ENCODE measurements at regions not wholly inside any gene's neighbourhood (a gene's known extent, or its start where the extent isn't known, plus 50 kb on each side); places are given as distances from the start of the nearest gene placed in this dataset.
A peak's percentile ranks its signal among the peaks of the same experiment; 100 is the strongest.

GRCh38 chr15:47603026-47603425 is 114.3 kb upstream of the SEMA6D start:
- H2BK120ac ChIP-seq (ENCODE audit: low read depth, low read length): no peak overlapping the region
- no peaks in the 10 kb centered on the region; the same call in 1 of the 2 replicates for H3K27me3 ChIP-seq (ENCODE audit: control insufficient read depth, insufficient read depth, low read length)
- POLR2A ChIA-PET (ENCODE audit: unreplicated experiment): no interaction called here
- H3K36me3 ChIP-seq (ENCODE audit: control insufficient read depth, insufficient read depth, low read length): no peaks in the 10 kb centered on the region
- no peak overlapping the region for H3K56ac ChIP-seq (ENCODE audit: extremely low read depth, insufficient read depth, low read length)
- H2BK5ac ChIP-seq (ENCODE audit: low read depth, low read length, poor library complexity, severe bottlenecking): no peak overlapping the region
- no peaks in the 10 kb centered on the region for H3K9me3 ChIP-seq (ENCODE audit: control insufficient read depth, insufficient read depth, low read length)
- WGBS, 2 experiments (ENCODE audit: extremely low coverage in 2 of 2, insufficient read length in 1 of 2): no CpG with 5 or more reads among the region's 2 CpGs
- peak; percentile 55 for DNase-seq
- H2AFZ ChIP-seq (replicated peaks; ENCODE audit: low read length, poor library complexity): no peak overlapping the region
- no peak overlapping the region for H3K27ac ChIP-seq (ENCODE audit: insufficient read depth, low read length)
- BruUV-seq (replicated peaks): no TSS peak
- H2BK20ac ChIP-seq (ENCODE audit: low read depth, low read length): no peak overlapping the region
- H3K18ac ChIP-seq (ENCODE audit: low read depth, low read length): no peak overlapping the region
- H3K4ac ChIP-seq (ENCODE audit: low read depth, low read length): no peak overlapping the region
- no peak overlapping the region for H3K9ac ChIP-seq (ENCODE audit: low read depth, low read length)
- no peak overlapping the region for H2AK9ac ChIP-seq (replicated peaks; ENCODE audit: low read depth, low read length, poor library complexity)
- H2BK15ac ChIP-seq (ENCODE audit: low read depth, low read length): no peak overlapping the region
- dilution Hi-C loops (cut with HindIII; ENCODE audit: low sequenced_read_pairs, unreplicated experiment) (no loop called here), intact Hi-C loops (cut with micrococcal nuclease) (no loop called here), in situ Hi-C loops (cut with MboI; ENCODE audit: low sequenced_read_pairs) (no loop called here)
- 0 out of 2 replicates have a peak overlapping the region, but pooled peaks have one; percentile 45 for H3K14ac ChIP-seq (replicated peaks; ENCODE audit: low read depth, low read length)
- H3K4me3 ChIP-seq (ENCODE audit: insufficient read depth, low read depth, low read length): no peak overlapping the region
- H3K79me1 ChIP-seq (ENCODE audit: low read depth in 1 of 2, low read length in 2 of 2): no peaks in the 10 kb centered on the region
- no peaks in the 10 kb centered on the region for H4K20me1 ChIP-seq (ENCODE audit: insufficient read depth, low read length)
- H4K5ac ChIP-seq (ENCODE audit: low read depth, low read length): no peak overlapping the region
- no peak overlapping the region for H4K91ac ChIP-seq (ENCODE audit: insufficient read depth, low read depth, low read length)
- TF ChIP-seq FOS (IDR thresholded peaks at IDR 0.05; ENCODE audit: low read depth, low read length) (peak; percentile 41; the same call in 1 of the 2 replicates), RAD21 (IDR thresholded peaks at IDR 0.05; ENCODE audit: low read length) (no peak)
- no peak overlapping the region for H2AK5ac ChIP-seq (ENCODE audit: low read depth, low read length)
- H3K4me2 ChIP-seq (ENCODE audit: low read depth, low read length): no peak overlapping the region
- no peaks in the 10 kb centered on the region for H3K4me1 ChIP-seq (ENCODE audit: control insufficient read depth, insufficient read depth, low read length)
- CTCF ChIA-PET: no interaction called here
- H4K8ac ChIP-seq (ENCODE audit: low read depth in 2 of 2, low read length in 2 of 2): no peak overlapping the region
- H3K9me1 ChIP-seq (ENCODE audit: insufficient read depth, low read length): no peaks in the 10 kb centered on the region; the same call in 1 of the 2 replicates
- 0 out of 2 replicates have a peak, but pooled peaks have one; percentile 32 for ATAC-seq (ENCODE audit: low read depth)
- no peak overlapping the region for H3K23ac ChIP-seq (ENCODE audit: low read depth, low read length)

Data from IMR-90 (cell line).